ENCODE measurements at regions not wholly inside any gene's neighbourhood (a gene's known extent, or its start where the extent isn't known, plus 50 kb on each side); places are given as distances from the start of the nearest gene placed in this dataset.
A peak's percentile ranks its signal among the peaks of the same experiment; 100 is the strongest.

- CTCF ChIA-PET, result no interaction called here
- no peaks in the 10 kb centered on the region for H3K27me3 Mint-ChIP-seq
- intact Hi-C loops (cut with micrococcal nuclease), result no loop called here
Measured at GRCh38 chr9:82491604-82492003, 503.0 kb downstream of the SPATA31D1 start.

GRCh38 chr9:82492274-82492673, 503.7 kb downstream of the SPATA31D1 start:
- no peak for DNase-seq
- no peaks in the 10 kb centered on the region for H4K20me1 ChIP-seq (ENCODE audit: control insufficient read depth, insufficient read depth, low read length, poor library complexity, severe bottlenecking)
- no peaks in the 10 kb centered on the region for H3K4me1 ChIP-seq (ENCODE audit: control insufficient read depth in 2 of 2, insufficient read depth in 2 of 2, low read length in 2 of 2)
- ChIA-PET POLR2A (no interaction called here), CTCF (no interaction called here)
- intact Hi-C loops (cut with micrococcal nuclease), result no loop called here
- no peak for ATAC-seq (ENCODE audit: low read depth)
- peak; percentile 17 for TF ChIP-seq CTCF (IDR thresholded peaks at IDR 0.05)
- no peak for TF ChIP-seq EZH2 (IDR thresholded peaks at IDR 0.05; ENCODE audit: borderline replicate concordance, insufficient read depth, low read depth, low read length, poor library complexity, severe bottlenecking)
- H3K27me3 ChIP-seq (replicated peaks in 1 of 4; ENCODE audit: control extremely low read depth in 1 of 4, control insufficient read depth in 3 of 4, insufficient read depth in 4 of 4, low read length in 3 of 4), result no peaks in the 10 kb centered on the region
- no peaks in the 10 kb centered on the region for H3K36me3 ChIP-seq (replicated peaks in 1 of 2; ENCODE audit: control extremely low read depth in 1 of 2, control insufficient read depth in 1 of 2, extremely low read depth in 1 of 2, insufficient read depth in 2 of 2, low read length in 1 of 2)
- Mint-ChIP-seq H3K27me3 (no peaks in the 10 kb centered on the region), H3K9me3 (ENCODE audit: insufficient read depth) (no peaks in the 10 kb centered on the region), H3K4me1 (peaks cover 3% of the 10 kb centered on the region), H3K4me3 (no peak overlapping the region), H3K27ac (no peak overlapping the region)
- H3K9ac ChIP-seq (ENCODE audit: low read length), result no peak overlapping the region
- no peaks in the 10 kb centered on the region for H3K79me2 ChIP-seq (ENCODE audit: control insufficient read depth, insufficient read depth, low read length)
- H3K27ac ChIP-seq (ENCODE audit: low read length in 2 of 2), result no peak overlapping the region
- no peak overlapping the region for H2AFZ ChIP-seq (ENCODE audit: insufficient read depth, low read depth, low read length, poor library complexity, severe bottlenecking)
- 40% methylated on average over 1 of the region's 4 CpGs for WGBS (ENCODE audit: insufficient coverage)
- no peak overlapping the region for H3K4me3 ChIP-seq (ENCODE audit: control extremely low read depth in 1 of 5, extremely low read depth in 1 of 5, insufficient read depth in 1 of 5, low read depth in 2 of 5, low read length in 4 of 5)
- H3K4me2 ChIP-seq (replicated peaks; ENCODE audit: low read depth, low read length, poor library complexity, severe bottlenecking), result no peak overlapping the region
- peaks cover 0 to 4% (median 0%) of the 10 kb centered on the region in 3 donors for H3K9me3 ChIP-seq (ENCODE audit: control extremely low read depth in 1 of 3, control insufficient read depth in 2 of 3, insufficient read depth in 1 of 3, low read length in 2 of 3)

More at GRCh38 chr9:82491604-82492003, 503.0 kb downstream of the SPATA31D1 start:
- Histone ChIP-seq H3K4me1 (ENCODE audit: control insufficient read depth in 2 of 2, insufficient read depth in 2 of 2, low read length in 2 of 2) (no peaks in the 10 kb centered on the region), H3K27ac (ENCODE audit: low read length in 2 of 2) (no peak overlapping the region), H3K4me2 (replicated peaks; ENCODE audit: low read depth, low read length, poor library complexity, severe bottlenecking) (no peak overlapping the region), H3K4me3 (ENCODE audit: control extremely low read depth in 1 of 5, extremely low read depth in 1 of 5, insufficient read depth in 1 of 5, low read depth in 2 of 5, low read length in 4 of 5) (no peak overlapping the region), H3K79me2 (ENCODE audit: control insufficient read depth, insufficient read depth, low read length) (no peaks in the 10 kb centered on the region), H3K27me3 (replicated peaks in 1 of 4; ENCODE audit: control extremely low read depth in 1 of 4, control insufficient read depth in 3 of 4, insufficient read depth in 4 of 4, low read length in 3 of 4) (no peaks in the 10 kb centered on the region), H3K36me3 (replicated peaks in 1 of 2; ENCODE audit: control extremely low read depth in 1 of 2, control insufficient read depth in 1 of 2, extremely low read depth in 1 of 2, insufficient read depth in 2 of 2, low read length in 1 of 2) (no peaks in the 10 kb centered on the region), H3K9ac (ENCODE audit: low read length) (no peak overlapping the region), H2AFZ (ENCODE audit: insufficient read depth, low read depth, low read length, poor library complexity, severe bottlenecking) (no peak overlapping the region), H4K20me1 (ENCODE audit: control insufficient read depth, insufficient read depth, low read length, poor library complexity, severe bottlenecking) (no peaks in the 10 kb centered on the region), H3K9me3 (ENCODE audit: control extremely low read depth in 1 of 3, control insufficient read depth in 2 of 3, insufficient read depth in 1 of 3, low read length in 2 of 3) (peaks cover 0 to 4% (median 0%) of the 10 kb centered on the region in 3 donors)
- Mint-ChIP-seq H3K4me3 (no peak overlapping the region), H3K4me1 (peaks cover 3% of the 10 kb centered on the region), H3K9me3 (ENCODE audit: insufficient read depth) (no peaks in the 10 kb centered on the region), H3K27ac (no peak overlapping the region)
- ATAC-seq (ENCODE audit: low read depth) (no peak), DNase-seq (no peak)
- POLR2A ChIA-PET, result no interaction called here
- no CpG with 5 or more reads among the region's 3 CpGs for WGBS (ENCODE audit: insufficient coverage)
- no peak for TF ChIP-seq CTCF (IDR thresholded peaks at IDR 0.05)
- no peak for TF ChIP-seq EZH2 (IDR thresholded peaks at IDR 0.05; ENCODE audit: borderline replicate concordance, insufficient read depth, low read depth, low read length, poor library complexity, severe bottlenecking)
